Endothelial cell of umbilical vein (primary cell): ENCODE measurements at regions not wholly inside any gene's neighbourhood (a gene's known extent, or its start where the extent isn't known, plus 50 kb on each side); places are given as distances from the start of the nearest gene placed in this dataset.

Source experiments
- BruUV-seq: library from RNA; stranded (reverse); fragments of 400-500 nt; replicated peaks from 2 replicates; lab custom pipeline; 2021; lab: Mats Ljungman, UMichigan
- CTCF ChIA-PET: fragments of 300-600, 350-600 bp; sonication (Branson Sonifier 250); formaldehyde crosslinking; loops from one replicate; lab custom pipeline; 2021; ENCODE audit warnings: antibody characterized with exemption, inconsistent platforms; lab: Charles Lee
- POLR2A ChIA-PET: fragments of 300-600, 350-600 bp; sonication (Branson Sonifier 250); formaldehyde crosslinking; loops from one replicate; lab custom pipeline; 2021; ENCODE audit warnings: antibody characterized with exemption, inconsistent platforms; lab: Charles Lee
- DNase-seq: peaks from one replicate; pipeline ENCODE4 v3.0.0-alpha.2; 2011; ENCODE audit warnings: low read depth, low spot score
- FAIRE-seq: peaks from 2 replicates; lab custom pipeline; 2011; peaks lifted over from hg19 to GRCh38; lab: Jason Lieb, UNC
- H2AFZ ChIP-seq: 2 replicates; pipeline ENCODE4 v1.6.0; 2012; ENCODE audit warnings: low read depth, low read length, control low read depth, inconsistent platforms
- H3K27ac ChIP-seq: 2 replicates; pipeline ENCODE4 v1.5.1; 2011; ENCODE audit warnings: low read depth, mild to moderate bottlenecking, control low read depth, low read length, moderate library complexity; ENCODE audit not compliant: insufficient read depth
- H3K27me3 ChIP-seq, 2 experiments: 2 replicates each; pipeline versions ENCODE4 v1.6.0 to v1.6.1; 2011; ENCODE audit warnings: low read length in 2 of 2, mixed read lengths in 1 of 2; ENCODE audit not compliant: control insufficient read depth in 2 of 2, insufficient read depth in 2 of 2
- H3K36me3 ChIP-seq, 2 experiments: 2 replicates in 1 of 2; 3 replicates in 1 of 2; pipeline ENCODE4 v1.5.1; 2011; ENCODE audit warnings: low read length in 2 of 2, mild to moderate bottlenecking in 1 of 2, moderate library complexity in 1 of 2; ENCODE audit not compliant: control insufficient read depth in 2 of 2, insufficient read depth in 2 of 2; ENCODE audit errors: extremely low read depth in 1 of 2
- H3K4me1 ChIP-seq: 3 replicates; pipeline ENCODE4 v1.5.1; 2011; ENCODE audit warnings: mild to moderate bottlenecking, low read length; ENCODE audit not compliant: control insufficient read depth, insufficient read depth; ENCODE audit errors: extremely low read depth
- H3K4me2 ChIP-seq: 2 replicates; pipeline ENCODE4 v1.6.1; 2011; ENCODE audit warnings: low read length, control low read depth, mixed read lengths; ENCODE audit not compliant: insufficient read depth
- H3K4me3 ChIP-seq, 3 experiments: fragments of 200-600 bp in 1 of 3; sonication (generic), shearing (Covaris generic) in 1 of 3; replicated peaks in 1 of 3; 2 replicates each; pipeline ENCODE4 v1.5.1; 2011 to 2016; ENCODE audit warnings: control low read depth in 3 of 3, low read length in 3 of 3, mild to moderate bottlenecking in 2 of 3, inconsistent platforms in 1 of 3, low read depth in 1 of 3, moderate library complexity in 1 of 3; ENCODE audit not compliant: insufficient read depth in 1 of 3
- H3K79me2 ChIP-seq: 2 replicates; pipeline ENCODE4 v1.6.0; 2012; ENCODE audit warnings: low read length, inconsistent platforms; ENCODE audit not compliant: control insufficient read depth, insufficient read depth
- H3K9ac ChIP-seq: replicated peaks from 2 replicates; pipeline ENCODE3; 2011; ENCODE audit warnings: low read length, control low read depth; ENCODE audit not compliant: insufficient read depth; ENCODE audit errors: extremely low read depth
- H3K9me1 ChIP-seq: replicated peaks from 3 replicates; pipeline ENCODE4 v1.6.0; 2011; ENCODE audit warnings: mild to moderate bottlenecking, low read length; ENCODE audit not compliant: control insufficient read depth, insufficient read depth; ENCODE audit errors: extremely low read depth
- H3K9me3 ChIP-seq: replicated peaks from 2 replicates; pipeline ENCODE4 v1.5.1; 2012; ENCODE audit warnings: low read length, inconsistent platforms; ENCODE audit not compliant: control insufficient read depth, insufficient read depth
- H4K20me1 ChIP-seq: replicated peaks from 2 replicates; pipeline ENCODE3; 2011; ENCODE audit warnings: mild to moderate bottlenecking, low read length; ENCODE audit not compliant: control insufficient read depth, insufficient read depth; ENCODE audit errors: extremely low read depth
- EZH2 ChIP-seq: IDR thresholded peaks from 2 replicates; pipeline ENCODE4 v1.6.1; 2012; ENCODE audit warnings: borderline replicate concordance, low read depth, mild to moderate bottlenecking, moderate library complexity, low read length, inconsistent platforms; ENCODE audit not compliant: severe bottlenecking
- POLR2A ChIP-seq: IDR thresholded peaks from 2 replicates; pipeline ENCODE4 v1.6.1; 2012; ENCODE audit warnings: low read depth, mild to moderate bottlenecking, control low read depth, low read length
- POLR2AphosphoS5 ChIP-seq: IDR thresholded peaks from 2 replicates; pipeline ENCODE4 v1.6.1; 2012; ENCODE audit warnings: low read depth, mild to moderate bottlenecking, control low read depth, low read length, moderate library complexity; ENCODE audit not compliant: insufficient read depth
- dilution Hi-C: fragments of 300-500 bp; cut with MboI; formaldehyde crosslinking; loops from one replicate; pipeline ENCODE4 v1.15.0; 2019; ENCODE audit warnings: low sequenced_read_pairs; ENCODE audit not compliant: extremely low pct_ligation_motif_present
- intact Hi-C: fragments of 100-400 bp; cut with micrococcal nuclease; formaldehyde crosslinking; loops from one replicate; pipeline ENCODE4 v1.10.0; 2022
- TF ChIP-seq, protein P1 (sequence below), 2 donors: IDR thresholded peaks; 1 replicate in 1 of 2; 2 replicates in 1 of 2; pipeline ENCODE4 v1.5.1; 2011; ENCODE audit warnings: low read length in 2 of 2, mild to moderate bottlenecking in 2 of 2, moderate library complexity in 2 of 2, control low read depth in 1 of 2, inconsistent platforms in 1 of 2, low read depth in 1 of 2; ENCODE audit not compliant: insufficient read depth in 1 of 2; ENCODE audit errors: extremely low read depth in 1 of 2
- TF ChIP-seq, protein P2 (sequence below): IDR thresholded peaks from 2 replicates; pipeline ENCODE4 v1.6.1; 2011; ENCODE audit not compliant: insufficient read depth, insufficient read length

DNA sequence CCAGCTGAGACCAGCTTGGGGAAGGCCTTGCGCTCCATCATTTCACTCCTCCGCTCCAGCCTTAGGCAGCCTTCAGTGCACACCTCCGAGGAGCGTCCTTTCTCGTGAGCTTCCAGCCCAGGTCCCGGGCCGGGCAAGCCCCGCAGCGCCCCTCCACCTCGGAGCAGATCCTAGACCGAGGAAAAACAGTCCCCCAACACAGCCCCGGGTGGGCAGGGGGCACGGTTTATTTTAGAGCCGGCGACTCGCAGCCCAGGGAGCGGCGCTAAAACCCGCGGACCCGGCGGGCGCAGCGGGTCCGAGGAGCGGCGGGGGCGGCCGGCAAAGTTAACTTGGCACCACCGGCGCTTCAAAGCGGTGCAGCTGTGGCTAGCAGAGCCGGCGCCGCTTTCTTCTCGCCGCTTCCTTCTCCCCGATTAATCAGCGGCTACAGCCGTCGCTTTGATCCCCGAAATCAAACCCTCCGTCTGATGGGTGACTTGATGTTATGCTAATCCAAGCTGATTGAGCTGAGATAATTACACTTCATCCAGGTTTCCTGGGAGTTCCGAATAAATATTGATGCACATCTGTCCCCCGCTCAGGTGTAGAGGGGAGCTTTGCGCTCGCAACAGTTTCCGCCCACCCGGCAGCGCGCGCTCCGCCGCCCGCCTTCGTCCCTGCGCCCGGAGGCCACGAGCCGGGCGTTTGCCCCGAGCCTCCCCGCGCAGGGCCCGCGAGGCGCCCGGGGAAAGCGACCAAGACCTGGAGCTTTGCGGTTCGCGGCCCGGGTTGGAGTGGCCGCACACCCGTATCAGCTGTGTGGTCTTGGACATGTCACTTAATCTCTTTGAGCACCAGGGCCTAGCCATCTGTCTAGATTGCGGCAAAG lies 192.7 kb downstream of the BUD13 start:
- H3K27ac ChIP-seq, result no peak overlapping the region

More for the DNA sequence above, 192.7 kb downstream of the BUD13 start:
- DNase-seq, result no peak
- dilution Hi-C loops, result no loop called here
- H3K9me1 ChIP-seq, result no peaks in the 10 kb centered on the region
- peak; percentile 95 for TF ChIP-seq EZH2
- no peak for TF ChIP-seq POLR2AphosphoS5
- TF ChIP-seq, protein P1, sequence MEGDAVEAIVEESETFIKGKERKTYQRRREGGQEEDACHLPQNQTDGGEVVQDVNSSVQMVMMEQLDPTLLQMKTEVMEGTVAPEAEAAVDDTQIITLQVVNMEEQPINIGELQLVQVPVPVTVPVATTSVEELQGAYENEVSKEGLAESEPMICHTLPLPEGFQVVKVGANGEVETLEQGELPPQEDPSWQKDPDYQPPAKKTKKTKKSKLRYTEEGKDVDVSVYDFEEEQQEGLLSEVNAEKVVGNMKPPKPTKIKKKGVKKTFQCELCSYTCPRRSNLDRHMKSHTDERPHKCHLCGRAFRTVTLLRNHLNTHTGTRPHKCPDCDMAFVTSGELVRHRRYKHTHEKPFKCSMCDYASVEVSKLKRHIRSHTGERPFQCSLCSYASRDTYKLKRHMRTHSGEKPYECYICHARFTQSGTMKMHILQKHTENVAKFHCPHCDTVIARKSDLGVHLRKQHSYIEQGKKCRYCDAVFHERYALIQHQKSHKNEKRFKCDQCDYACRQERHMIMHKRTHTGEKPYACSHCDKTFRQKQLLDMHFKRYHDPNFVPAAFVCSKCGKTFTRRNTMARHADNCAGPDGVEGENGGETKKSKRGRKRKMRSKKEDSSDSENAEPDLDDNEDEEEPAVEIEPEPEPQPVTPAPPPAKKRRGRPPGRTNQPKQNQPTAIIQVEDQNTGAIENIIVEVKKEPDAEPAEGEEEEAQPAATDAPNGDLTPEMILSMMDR (IDR thresholded peaks at IDR 0.05; ENCODE audit: extremely low read depth in 1 of 2, insufficient read depth in 1 of 2, low read depth in 1 of 2, low read length in 2 of 2), result no peak
- TF ChIP-seq, protein P2, sequence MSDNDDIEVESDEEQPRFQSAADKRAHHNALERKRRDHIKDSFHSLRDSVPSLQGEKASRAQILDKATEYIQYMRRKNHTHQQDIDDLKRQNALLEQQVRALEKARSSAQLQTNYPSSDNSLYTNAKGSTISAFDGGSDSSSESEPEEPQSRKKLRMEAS, result no peak
- no peak for TF ChIP-seq POLR2A
- intact Hi-C loops, result no loop called here
- H3K4me3 ChIP-seq, result peak overlapping the region in 1 of 3 experiments; percentile 23
- ChIA-PET POLR2A (no interaction called here), CTCF (interaction anchor here (1.6 to 2.0 kb wide), 2 partner anchors 11 to 66 kb away, joined by 3 to 14 read pairs; no protein-coding TSS in a partner anchor)
- H3K27me3 ChIP-seq, result peaks cover 61 to 63% of the 10 kb centered on the region in 2 experiments
- no peaks in the 10 kb centered on the region for H3K36me3 ChIP-seq
- H3K4me1 ChIP-seq, result peaks cover 3% of the 10 kb centered on the region
- H3K9ac ChIP-seq, result no peak overlapping the region
- no TSS peak for BruUV-seq
- H3K79me2 ChIP-seq, result no peaks in the 10 kb centered on the region
- H3K9me3 ChIP-seq, result no peaks in the 10 kb centered on the region
- no peak overlapping the region for H2AFZ ChIP-seq
- peak; percentile 4 for FAIRE-seq
- H4K20me1 ChIP-seq, result no peaks in the 10 kb centered on the region
- H3K4me2 ChIP-seq, result peak overlapping the region; percentile 25
